ENCODE measurements at regions not wholly inside any gene's neighbourhood (a gene's known extent, or its start where the extent isn't known, plus 50 kb on each side); places are given as distances from the start of the nearest gene placed in this dataset.

- DNase-seq (ENCODE audit: low read depth in 2 of 2) = no peak
Observed at GRCh38 chr7:42617806-42618457, 293.9 kb downstream of the C7orf25 start.

- DNase-seq (ENCODE audit: low read depth in 2 of 2) = no peak
Observed at GRCh38 chr7:42617071-42617765, 294.7 kb downstream of the C7orf25 start.

- DNase-seq (ENCODE audit: low read depth in 2 of 2) = no peak
Observed at GRCh38 chr7:42614636-42615035, 297.2 kb downstream of the C7orf25 start.

- DNase-seq (ENCODE audit: low read depth in 2 of 2) = no peak
Observed at GRCh38 chr7:42611961-42612360, 299.9 kb downstream of the C7orf25 start.

GRCh38 chr7:42611289-42611928, 300.5 kb downstream of the C7orf25 start:
- no peak for DNase-seq (ENCODE audit: low read depth in 2 of 2)

GRCh38 chr7:42606193-42606905, 305.5 kb downstream of the C7orf25 start:
- DNase-seq (ENCODE audit: low read depth in 2 of 2) = no peak

- DNase-seq (ENCODE audit: low read depth in 2 of 2) = no peak
Observed at GRCh38 chr7:42605406-42606192, 306.3 kb downstream of the C7orf25 start.

GRCh38 chr7:42603496-42603895, 308.4 kb downstream of the C7orf25 start:
- no peak for DNase-seq (ENCODE audit: low read depth in 2 of 2)

- no peak for DNase-seq (ENCODE audit: low read depth in 2 of 2)
Observed at GRCh38 chr7:42597300-42597699, 314.6 kb downstream of the C7orf25 start.

GRCh38 chr7:42596737-42597136, 315.1 kb downstream of the C7orf25 start:
- DNase-seq (ENCODE audit: low read depth in 2 of 2) = no peak

- no peak for DNase-seq (ENCODE audit: low read depth in 2 of 2)
Observed at GRCh38 chr7:42593860-42594259, 318.0 kb downstream of the C7orf25 start.

- no peak for DNase-seq (ENCODE audit: low read depth in 2 of 2)
Observed at GRCh38 chr7:42590771-42591310, 321.0 kb downstream of the C7orf25 start.

- DNase-seq (ENCODE audit: low read depth in 2 of 2) = no peak
Observed at GRCh38 chr7:42588876-42589275, 323.0 kb downstream of the C7orf25 start.

GRCh38 chr7:42587806-42588205, 324.1 kb downstream of the C7orf25 start:
- DNase-seq (ENCODE audit: low read depth in 2 of 2) = no peak

- no peak for DNase-seq (ENCODE audit: low read depth in 2 of 2)
Observed at GRCh38 chr7:42580061-42580460, 331.8 kb downstream of the C7orf25 start.

- no peak for DNase-seq (ENCODE audit: low read depth in 2 of 2)
Observed at GRCh38 chr7:42575171-42575570, 336.7 kb downstream of the C7orf25 start.

- no peak for DNase-seq (ENCODE audit: low read depth in 2 of 2)
Observed at GRCh38 chr7:42574685-42575084, 337.2 kb downstream of the C7orf25 start.

- no peak for DNase-seq (ENCODE audit: low read depth in 2 of 2)
Observed at GRCh38 chr7:42573881-42574672, 337.1 kb upstream of the GLI3 start.

GRCh38 chr7:42572561-42572960, 335.6 kb upstream of the GLI3 start:
- DNase-seq (ENCODE audit: low read depth in 2 of 2) = no peak

GRCh38 chr7:42572056-42572455, 335.0 kb upstream of the GLI3 start:
- DNase-seq (ENCODE audit: low read depth in 2 of 2) = no peak

GRCh38 chr7:42570944-42571343, 333.9 kb upstream of the GLI3 start:
- DNase-seq (ENCODE audit: low read depth in 2 of 2) = no peak

Measured in stimulated activated CD8-positive, alpha-beta memory T cell treated with anti-CD3 and anti-CD28 coated beads, Interleukin-2, amount 100 ng/mL, for 48 hours (primary cell).